Keratinocyte (primary cell): ENCODE measurements at regions not wholly inside any gene's neighbourhood (a gene's known extent, or its start where the extent isn't known, plus 50 kb on each side); places are given as distances from the start of the nearest gene placed in this dataset.

Experiments
- DNase-seq: peaks from one replicate; pipeline ENCODE4 v3.0.0-alpha.2; 2011; ENCODE audit warnings: low read depth, missing footprints, low spot score
- FAIRE-seq: peaks from 2 replicates; lab custom pipeline; 2011; peaks lifted over from hg19 to GRCh38; lab: Jason Lieb, UNC
- H2AFZ ChIP-seq: 2 replicates; pipeline ENCODE4 v1.6.0; 2012; ENCODE audit warnings: low read length, control low read depth, inconsistent platforms; ENCODE audit not compliant: control insufficient read depth
- H3K27ac ChIP-seq: 2 replicates; pipeline ENCODE4 v1.5.1; 2011; ENCODE audit warnings: low read length; ENCODE audit not compliant: control insufficient read depth, insufficient read depth
- H3K27me3 ChIP-seq: 3 replicates; pipeline ENCODE4 v1.6.0; 2011; ENCODE audit warnings: low read length; ENCODE audit not compliant: control insufficient read depth, insufficient read depth; ENCODE audit errors: extremely low read depth
- H3K36me3 ChIP-seq, 2 experiments: 2 replicates in 1 of 2; 3 replicates in 1 of 2; pipeline ENCODE4 v1.5.1; 2011; ENCODE audit warnings: low read length in 2 of 2, mild to moderate bottlenecking in 1 of 2; ENCODE audit not compliant: control insufficient read depth in 2 of 2, insufficient read depth in 2 of 2; ENCODE audit errors: extremely low read depth in 1 of 2
- H3K4me1 ChIP-seq: 3 replicates; pipeline ENCODE4 v1.5.1; 2011; ENCODE audit warnings: low read length; ENCODE audit not compliant: control insufficient read depth, insufficient read depth; ENCODE audit errors: extremely low read depth
- H3K4me2 ChIP-seq: 3 replicates; pipeline ENCODE4 v1.6.0; 2011; ENCODE audit warnings: low read depth, low read length; ENCODE audit not compliant: control insufficient read depth, insufficient read depth; ENCODE audit errors: extremely low read depth
- H3K4me3 ChIP-seq, 3 experiments: fragments of 200-600 bp in 1 of 3; sonication (generic) in 1 of 3; 2 replicates in 2 of 3; 3 replicates in 1 of 3; pipeline ENCODE4 v1.5.1; 2011 to 2016; ENCODE audit warnings: low read length in 3 of 3, mild to moderate bottlenecking in 3 of 3, control low read depth in 2 of 3, inconsistent platforms in 1 of 3, low read depth in 1 of 3, mixed read lengths in 1 of 3, mixed run types in 1 of 3, moderate library complexity in 1 of 3; ENCODE audit not compliant: control insufficient read depth in 2 of 3, insufficient read depth in 2 of 3; ENCODE audit errors: extremely low read depth in 1 of 3
- H3K79me2 ChIP-seq: 2 replicates; pipeline ENCODE4 v1.6.0; 2012; ENCODE audit warnings: low read length; ENCODE audit not compliant: control insufficient read depth, insufficient read depth
- H3K9ac ChIP-seq: 3 replicates; pipeline ENCODE4 v1.6.0; 2011; ENCODE audit warnings: low read length; ENCODE audit not compliant: control insufficient read depth, insufficient read depth; ENCODE audit errors: extremely low read depth
- H3K9me1 ChIP-seq: 3 replicates; pipeline ENCODE4 v1.6.0; 2011; ENCODE audit warnings: low read length; ENCODE audit not compliant: control insufficient read depth, insufficient read depth; ENCODE audit errors: extremely low read depth
- H3K9me3 ChIP-seq: 2 replicates; pipeline ENCODE4 v1.5.1; 2012; ENCODE audit warnings: low read depth, low read length; ENCODE audit not compliant: control insufficient read depth
- H4K20me1 ChIP-seq: 3 replicates; pipeline ENCODE4 v1.6.0; 2011; ENCODE audit warnings: low read length; ENCODE audit not compliant: control insufficient read depth, insufficient read depth; ENCODE audit errors: extremely low read depth
- EZH2 ChIP-seq: IDR thresholded peaks from one replicate; pipeline ENCODE4 v1.6.1; 2012; ENCODE audit warnings: inconsistent platforms, mild to moderate bottlenecking, low read length, moderate library complexity
- dilution Hi-C: fragments of 300-500 bp; cut with MboI; formaldehyde crosslinking; loops from one replicate; pipeline ENCODE4 v1.7.0; 2020; ENCODE audit warnings: low sequenced_read_pairs; ENCODE audit not compliant: extremely low pct_ligation_motif_present
- TF ChIP-seq, protein P1 (sequence below), 3 experiments: IDR thresholded peaks in 1 of 3; conservative IDR thresholded peaks in 1 of 3; optimal IDR thresholded peaks in 1 of 3; 2 replicates in 2 of 3; 3 replicates in 1 of 3; pipeline versions ENCODE3 to v1.5.1; 2011; ENCODE audit warnings: low read length in 3 of 3, mild to moderate bottlenecking in 3 of 3, moderate library complexity in 2 of 3, control low read depth in 1 of 3, inconsistent platforms in 1 of 3; ENCODE audit not compliant: insufficient read depth in 2 of 3; ENCODE audit errors: extremely low read depth in 1 of 3

- Histone ChIP-seq H4K20me1 (no peaks in the 10 kb centered on the region), H3K27ac (no peak overlapping the region), H3K27me3 (no peaks in the 10 kb centered on the region), H3K4me1 (no peaks in the 10 kb centered on the region), H3K4me3 (no peak overlapping the region), H3K79me2 (no peaks in the 10 kb centered on the region), H3K9ac (no peak overlapping the region), H3K36me3 (no peaks in the 10 kb centered on the region), H3K9me3 (peaks cover 11% of the 10 kb centered on the region), H3K4me2 (no peak overlapping the region), H2AFZ (no peak overlapping the region), H3K9me1 (no peaks in the 10 kb centered on the region)
- no peak for TF ChIP-seq EZH2
- TF ChIP-seq, protein P1, sequence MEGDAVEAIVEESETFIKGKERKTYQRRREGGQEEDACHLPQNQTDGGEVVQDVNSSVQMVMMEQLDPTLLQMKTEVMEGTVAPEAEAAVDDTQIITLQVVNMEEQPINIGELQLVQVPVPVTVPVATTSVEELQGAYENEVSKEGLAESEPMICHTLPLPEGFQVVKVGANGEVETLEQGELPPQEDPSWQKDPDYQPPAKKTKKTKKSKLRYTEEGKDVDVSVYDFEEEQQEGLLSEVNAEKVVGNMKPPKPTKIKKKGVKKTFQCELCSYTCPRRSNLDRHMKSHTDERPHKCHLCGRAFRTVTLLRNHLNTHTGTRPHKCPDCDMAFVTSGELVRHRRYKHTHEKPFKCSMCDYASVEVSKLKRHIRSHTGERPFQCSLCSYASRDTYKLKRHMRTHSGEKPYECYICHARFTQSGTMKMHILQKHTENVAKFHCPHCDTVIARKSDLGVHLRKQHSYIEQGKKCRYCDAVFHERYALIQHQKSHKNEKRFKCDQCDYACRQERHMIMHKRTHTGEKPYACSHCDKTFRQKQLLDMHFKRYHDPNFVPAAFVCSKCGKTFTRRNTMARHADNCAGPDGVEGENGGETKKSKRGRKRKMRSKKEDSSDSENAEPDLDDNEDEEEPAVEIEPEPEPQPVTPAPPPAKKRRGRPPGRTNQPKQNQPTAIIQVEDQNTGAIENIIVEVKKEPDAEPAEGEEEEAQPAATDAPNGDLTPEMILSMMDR (optimal IDR thresholded peaks at IDR 0.05 in 1 of 3, IDR thresholded peaks at IDR 0.05 in 1 of 3, conservative IDR thresholded peaks at IDR 0.05 in 1 of 3; ENCODE audit: extremely low read depth in 1 of 3, insufficient read depth in 2 of 3, low read length in 3 of 3), result no peak
- FAIRE-seq (no peak), DNase-seq (no peak)
- dilution Hi-C loops, result no loop called here
These were observed 189.6 kb downstream of the TTLL2 start for GRCh38 chr6:167514524-167514923.

GRCh38 chr6:167515873-167516507 is 191.1 kb downstream of the TTLL2 start:
- Histone ChIP-seq H3K9me1 (no peaks in the 10 kb centered on the region), H3K27me3 (no peaks in the 10 kb centered on the region), H4K20me1 (no peaks in the 10 kb centered on the region), H3K9ac (no peak overlapping the region), H3K36me3 (no peaks in the 10 kb centered on the region), H3K4me3 (no peak overlapping the region), H3K79me2 (no peaks in the 10 kb centered on the region), H3K27ac (no peak overlapping the region), H3K4me1 (no peaks in the 10 kb centered on the region), H3K9me3 (peaks cover 6% of the 10 kb centered on the region), H3K4me2 (no peak overlapping the region), H2AFZ (no peak overlapping the region)
- TF ChIP-seq, protein P1 (optimal IDR thresholded peaks at IDR 0.05 in 1 of 3, IDR thresholded peaks at IDR 0.05 in 1 of 3, conservative IDR thresholded peaks at IDR 0.05 in 1 of 3; ENCODE audit: extremely low read depth in 1 of 3, insufficient read depth in 2 of 3, low read length in 3 of 3), result no peak
- TF ChIP-seq EZH2, result no peak
- DNase-seq (no peak), FAIRE-seq (no peak)
- dilution Hi-C loops, result no loop called here
